NT2/D1 (cell line): ENCODE measurements at regions not wholly inside any gene's neighbourhood (a gene's known extent, or its start where the extent isn't known, plus 50 kb on each side); places are given as distances from the start of the nearest gene placed in this dataset.

Experiments used
- SUZ12 ChIP-seq: IDR thresholded peaks from 2 replicates; pipeline ENCODE4 v1.6.1; 2011; ENCODE audit not compliant: insufficient read length, insufficient read depth; ENCODE audit errors: extremely low read depth
- YY1 ChIP-seq: IDR thresholded peaks from 2 replicates; pipeline ENCODE4 v1.6.1; 2011; ENCODE audit not compliant: insufficient read length, insufficient read depth
- ZNF274 ChIP-seq: IDR thresholded peaks from 2 replicates; pipeline ENCODE4 v1.6.1; 2011; ENCODE audit warnings: mild to moderate bottlenecking, low read depth, low read length

DNA sequence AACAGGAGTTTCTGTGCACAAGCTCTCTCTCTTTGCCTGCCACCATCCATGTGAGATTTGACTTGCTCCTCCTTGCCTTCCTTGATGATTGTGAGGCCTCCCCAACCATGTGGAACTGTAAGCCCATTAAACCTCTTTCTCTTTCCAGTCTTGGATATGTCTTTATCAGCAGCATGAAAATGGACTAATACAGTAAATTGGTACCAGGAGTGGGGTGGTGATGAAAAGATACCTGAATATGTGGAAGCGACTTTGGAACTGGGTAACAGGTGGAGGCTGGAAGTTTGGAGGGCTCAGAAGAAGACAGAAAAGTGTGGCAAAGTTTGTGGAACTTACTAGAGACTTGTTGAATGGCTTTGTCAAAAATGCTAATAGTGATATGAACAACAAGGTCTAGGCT lies 69.1 kb upstream of the VANGL1 start:
- TF ChIP-seq YY1 (no peak), ZNF274 (no peak), SUZ12 (no peak)
